ENCODE measurements at regions not wholly inside any gene's neighbourhood (a gene's known extent, or its start where the extent isn't known, plus 50 kb on each side); places are given as distances from the start of the nearest gene placed in this dataset.

DNA sequence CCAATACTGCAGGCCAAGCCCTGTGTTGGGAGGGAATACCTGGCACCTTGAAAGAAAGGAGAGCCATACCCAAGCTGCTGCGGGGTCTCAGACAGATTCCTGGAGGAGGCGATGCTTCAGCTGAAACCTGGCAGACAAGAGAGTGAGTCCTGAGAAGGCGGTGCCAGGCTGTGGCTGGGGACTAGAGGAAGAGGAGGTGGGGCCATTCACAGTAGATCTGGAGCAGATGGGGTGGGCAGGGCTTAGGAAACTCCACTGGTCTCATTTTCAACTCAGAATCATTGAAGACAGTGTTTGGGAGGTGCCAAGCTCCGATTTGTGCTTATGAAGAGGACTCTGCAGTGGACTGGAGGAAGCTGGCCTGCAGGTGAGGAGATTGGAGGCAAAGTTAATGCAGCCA is 236.3 kb upstream of the MKI67 start:
- no peak for DNase-seq (ENCODE audit: low read depth in 6 of 9, low spot score in 9 of 9)
- Histone ChIP-seq H3K9me3 (ENCODE audit: control insufficient read depth in 2 of 2, insufficient read depth in 1 of 2, low read length in 1 of 2) (no peaks in the 10 kb centered on the region), H3K27me3 (ENCODE audit: control insufficient read depth in 2 of 2, insufficient read depth in 1 of 2, low read length in 1 of 2) (no peaks in the 10 kb centered on the region), H3K36me3 (ENCODE audit: control insufficient read depth in 2 of 2, insufficient read depth in 2 of 2, low read length in 1 of 2) (no peaks in the 10 kb centered on the region), H3K4me1 (ENCODE audit: control insufficient read depth in 2 of 2, insufficient read depth in 2 of 2, low read length in 2 of 2) (no peaks in the 10 kb centered on the region), H3K4me3 (ENCODE audit: low read length in 2 of 2) (no peak overlapping the region), H3K27ac (ENCODE audit: low read depth in 1 of 2, low read length in 1 of 2) (no peak overlapping the region)
- WGBS, result 86% methylated on average over 4 of the region's 4 CpGs

GRCh38 chr10:128364631-128365030 is 238.4 kb upstream of the MKI67 start:
- Histone ChIP-seq H3K4me3 (ENCODE audit: low read length in 2 of 2) (no peak overlapping the region), H3K36me3 (ENCODE audit: control insufficient read depth in 2 of 2, insufficient read depth in 2 of 2, low read length in 1 of 2) (no peaks in the 10 kb centered on the region), H3K9me3 (ENCODE audit: control insufficient read depth in 2 of 2, insufficient read depth in 1 of 2, low read length in 1 of 2) (no peaks in the 10 kb centered on the region), H3K27me3 (ENCODE audit: control insufficient read depth in 2 of 2, insufficient read depth in 1 of 2, low read length in 1 of 2) (no peaks in the 10 kb centered on the region), H3K4me1 (ENCODE audit: control insufficient read depth in 2 of 2, insufficient read depth in 2 of 2, low read length in 2 of 2) (no peaks in the 10 kb centered on the region), H3K27ac (ENCODE audit: low read depth in 1 of 2, low read length in 1 of 2) (no peak overlapping the region)
- WGBS, result 70% methylated on average over 3 of the region's 3 CpGs
- no peak for DNase-seq (ENCODE audit: low read depth in 6 of 9, low spot score in 9 of 9)

GRCh38 chr10:128365156-128365725 is 239.0 kb upstream of the MKI67 start:
- no peak for DNase-seq (ENCODE audit: low read depth in 6 of 9, low spot score in 9 of 9)
- Histone ChIP-seq H3K9me3 (ENCODE audit: control insufficient read depth in 2 of 2, insufficient read depth in 1 of 2, low read length in 1 of 2) (no peaks in the 10 kb centered on the region), H3K4me1 (ENCODE audit: control insufficient read depth in 2 of 2, insufficient read depth in 2 of 2, low read length in 2 of 2) (no peaks in the 10 kb centered on the region), H3K36me3 (ENCODE audit: control insufficient read depth in 2 of 2, insufficient read depth in 2 of 2, low read length in 1 of 2) (no peaks in the 10 kb centered on the region), H3K27me3 (ENCODE audit: control insufficient read depth in 2 of 2, insufficient read depth in 1 of 2, low read length in 1 of 2) (no peaks in the 10 kb centered on the region), H3K27ac (ENCODE audit: low read depth in 1 of 2, low read length in 1 of 2) (no peak overlapping the region), H3K4me3 (ENCODE audit: low read length in 2 of 2) (no peak overlapping the region)
- WGBS, result 92% methylated on average over 17 of the region's 17 CpGs

DNA sequence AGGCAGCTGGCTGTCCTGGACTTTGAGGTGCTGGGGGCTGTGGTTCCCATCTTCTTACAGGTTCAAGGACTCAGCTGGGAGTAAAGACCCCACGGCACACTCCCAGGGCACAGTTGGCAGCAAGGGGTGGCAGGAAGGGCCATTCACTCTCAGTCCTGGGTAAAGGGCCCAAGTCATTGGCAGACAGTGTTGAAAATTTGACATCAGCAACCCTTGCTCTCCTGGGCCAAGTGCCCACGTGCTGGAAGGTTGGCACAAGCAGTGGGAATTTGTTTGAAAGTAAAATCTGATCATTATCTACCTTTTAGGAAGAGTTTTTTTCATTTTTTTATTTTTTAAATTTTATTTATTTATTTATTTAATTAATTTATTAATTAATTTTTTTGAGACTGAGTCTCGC is 241.6 kb upstream of the MKI67 start:
- no peak for DNase-seq (ENCODE audit: low read depth in 6 of 9, low spot score in 9 of 9)
- H3K36me3 ChIP-seq (ENCODE audit: control insufficient read depth in 2 of 2, insufficient read depth in 2 of 2, low read length in 1 of 2), result no peaks in the 10 kb centered on the region
- no peaks in the 10 kb centered on the region for H3K4me1 ChIP-seq (ENCODE audit: control insufficient read depth in 2 of 2, insufficient read depth in 2 of 2, low read length in 2 of 2)
- no peak overlapping the region for H3K4me3 ChIP-seq (ENCODE audit: low read length in 2 of 2)
- WGBS, result 93% methylated on average over 3 of the region's 3 CpGs
- no peaks in the 10 kb centered on the region for H3K9me3 ChIP-seq (ENCODE audit: control insufficient read depth in 2 of 2, insufficient read depth in 1 of 2, low read length in 1 of 2)
- H3K27ac ChIP-seq (ENCODE audit: low read depth in 1 of 2, low read length in 1 of 2), result no peak overlapping the region
- no peaks in the 10 kb centered on the region for H3K27me3 ChIP-seq (ENCODE audit: control insufficient read depth in 2 of 2, insufficient read depth in 1 of 2, low read length in 1 of 2)

- H3K36me3 ChIP-seq (ENCODE audit: control insufficient read depth in 2 of 2, insufficient read depth in 2 of 2, low read length in 1 of 2), result no peaks in the 10 kb centered on the region
- 94% methylated on average over 12 of the region's 12 CpGs for WGBS
- no peak overlapping the region for H3K4me3 ChIP-seq (ENCODE audit: low read length in 2 of 2)
- H3K9me3 ChIP-seq (ENCODE audit: control insufficient read depth in 2 of 2, insufficient read depth in 1 of 2, low read length in 1 of 2), result no peaks in the 10 kb centered on the region
- no peaks in the 10 kb centered on the region for H3K27me3 ChIP-seq (ENCODE audit: control insufficient read depth in 2 of 2, insufficient read depth in 1 of 2, low read length in 1 of 2)
- H3K27ac ChIP-seq (ENCODE audit: low read depth in 1 of 2, low read length in 1 of 2), result no peak overlapping the region
- H3K4me1 ChIP-seq (ENCODE audit: control insufficient read depth in 2 of 2, insufficient read depth in 2 of 2, low read length in 2 of 2), result no peaks in the 10 kb centered on the region
- DNase-seq (ENCODE audit: low read depth in 6 of 9, low spot score in 9 of 9), result no peak
These were observed 243.0 kb upstream of the MKI67 start for GRCh38 chr10:128369101-128369650.

DNA sequence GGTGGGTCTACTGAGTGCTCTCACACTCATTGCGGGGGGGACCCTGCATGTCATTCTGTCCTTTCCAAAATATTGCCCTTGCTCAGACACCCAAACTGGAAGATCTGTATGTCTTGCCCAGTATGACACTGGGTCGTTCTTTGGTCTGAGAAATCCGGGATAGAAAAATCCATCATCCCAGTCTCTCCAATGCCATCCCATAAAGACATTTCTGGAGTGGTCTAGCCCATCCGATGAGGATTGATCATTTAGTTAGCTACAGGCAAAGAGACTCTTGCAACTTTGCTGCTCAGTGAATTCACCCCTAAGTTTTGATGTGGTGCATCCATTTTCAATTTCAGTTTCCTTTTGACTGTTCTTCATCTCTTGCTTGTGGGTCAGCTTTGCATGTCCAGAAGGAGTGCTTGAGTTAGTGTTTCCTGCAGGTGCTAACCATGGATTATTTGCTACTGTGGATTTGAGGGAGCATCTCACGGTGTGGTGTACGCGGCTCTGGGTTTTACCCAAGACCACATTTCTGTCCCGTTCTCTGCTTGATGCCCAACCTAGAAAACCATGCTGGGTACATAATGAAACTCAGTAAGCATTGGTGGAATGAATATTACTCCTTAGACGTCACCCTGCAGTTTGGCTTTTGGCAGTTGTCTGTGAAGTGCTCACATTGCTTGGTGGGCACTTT is 247.0 kb upstream of the MKI67 start:
- Histone ChIP-seq H3K27ac (ENCODE audit: low read depth in 1 of 2, low read length in 1 of 2) (no peak overlapping the region), H3K9me3 (ENCODE audit: control insufficient read depth in 2 of 2, insufficient read depth in 1 of 2, low read length in 1 of 2) (no peaks in the 10 kb centered on the region), H3K27me3 (ENCODE audit: control insufficient read depth in 2 of 2, insufficient read depth in 1 of 2, low read length in 1 of 2) (no peaks in the 10 kb centered on the region), H3K36me3 (ENCODE audit: control insufficient read depth in 2 of 2, insufficient read depth in 2 of 2, low read length in 1 of 2) (no peaks in the 10 kb centered on the region), H3K4me1 (ENCODE audit: control insufficient read depth in 2 of 2, insufficient read depth in 2 of 2, low read length in 2 of 2) (no peaks in the 10 kb centered on the region), H3K4me3 (ENCODE audit: low read length in 2 of 2) (no peak overlapping the region)
- no peak for DNase-seq (ENCODE audit: low read depth in 6 of 9, low spot score in 9 of 9)
- WGBS, result 91% methylated on average over 9 of the region's 9 CpGs

DNA sequence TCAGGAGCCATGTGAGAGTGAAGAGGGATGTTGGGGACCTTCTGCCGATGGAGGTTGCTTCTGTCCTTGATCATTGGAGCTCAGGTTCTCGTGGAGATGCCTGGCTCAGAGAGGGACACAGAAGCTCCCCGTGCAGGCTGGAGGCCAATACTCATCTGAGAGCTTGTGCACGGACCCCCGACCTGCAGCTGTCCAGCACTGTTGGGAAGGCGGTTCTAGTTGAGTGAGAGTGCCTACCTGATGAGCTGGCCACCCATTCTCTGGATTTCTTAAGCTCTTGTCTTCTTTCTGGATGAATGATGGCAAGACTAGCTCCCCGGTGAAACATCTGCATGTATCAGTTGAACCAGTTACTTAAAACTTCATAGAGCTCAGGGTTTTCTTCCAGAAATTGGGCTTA is 247.6 kb upstream of the MKI67 start:
- 90% methylated on average over 7 of the region's 7 CpGs for WGBS

DNA sequence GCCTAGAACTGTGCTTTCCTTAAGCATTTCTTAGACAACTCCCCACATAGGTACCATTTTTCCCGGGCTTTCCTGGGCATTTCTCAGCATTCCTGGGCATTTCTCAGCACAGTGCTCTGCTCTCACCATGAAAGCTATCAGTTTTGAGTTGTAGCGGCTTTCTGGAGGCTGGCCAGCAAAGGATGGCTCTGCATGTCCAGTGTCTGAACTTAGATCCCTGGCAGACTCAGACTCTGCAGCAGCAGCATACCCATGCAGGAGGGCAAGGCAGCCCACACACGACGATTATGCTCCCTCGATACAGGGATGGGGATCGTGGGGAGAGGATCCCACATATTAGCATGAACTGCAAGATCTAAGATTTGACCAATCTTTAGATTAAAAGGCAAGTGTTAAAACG is 248.9 kb upstream of the MKI67 start:
- DNase-seq (ENCODE audit: low read depth in 6 of 9, low spot score in 9 of 9), result no peak
- H3K27me3 ChIP-seq (ENCODE audit: control insufficient read depth in 2 of 2, insufficient read depth in 1 of 2, low read length in 1 of 2), result no peaks in the 10 kb centered on the region
- H3K36me3 ChIP-seq (ENCODE audit: control insufficient read depth in 2 of 2, insufficient read depth in 2 of 2, low read length in 1 of 2), result no peaks in the 10 kb centered on the region
- H3K4me3 ChIP-seq (ENCODE audit: low read length in 2 of 2), result no peak overlapping the region
- no peak overlapping the region for H3K27ac ChIP-seq (ENCODE audit: low read depth in 1 of 2, low read length in 1 of 2)
- WGBS, result 81% methylated on average over 7 of the region's 7 CpGs
- H3K9me3 ChIP-seq (ENCODE audit: control insufficient read depth in 2 of 2, insufficient read depth in 1 of 2, low read length in 1 of 2), result no peaks in the 10 kb centered on the region
- H3K4me1 ChIP-seq (ENCODE audit: control insufficient read depth in 2 of 2, insufficient read depth in 2 of 2, low read length in 2 of 2), result no peaks in the 10 kb centered on the region

More for the DNA sequence above, 247.6 kb upstream of the MKI67 start:
- Histone ChIP-seq H3K36me3 (ENCODE audit: control insufficient read depth in 2 of 2, insufficient read depth in 2 of 2, low read length in 1 of 2) (no peaks in the 10 kb centered on the region), H3K4me1 (ENCODE audit: control insufficient read depth in 2 of 2, insufficient read depth in 2 of 2, low read length in 2 of 2) (no peaks in the 10 kb centered on the region), H3K9me3 (ENCODE audit: control insufficient read depth in 2 of 2, insufficient read depth in 1 of 2, low read length in 1 of 2) (no peaks in the 10 kb centered on the region), H3K27ac (ENCODE audit: low read depth in 1 of 2, low read length in 1 of 2) (no peak overlapping the region), H3K4me3 (ENCODE audit: low read length in 2 of 2) (no peak overlapping the region), H3K27me3 (ENCODE audit: control insufficient read depth in 2 of 2, insufficient read depth in 1 of 2, low read length in 1 of 2) (no peaks in the 10 kb centered on the region)
- no peak for DNase-seq (ENCODE audit: low read depth in 6 of 9, low spot score in 9 of 9)

DNA sequence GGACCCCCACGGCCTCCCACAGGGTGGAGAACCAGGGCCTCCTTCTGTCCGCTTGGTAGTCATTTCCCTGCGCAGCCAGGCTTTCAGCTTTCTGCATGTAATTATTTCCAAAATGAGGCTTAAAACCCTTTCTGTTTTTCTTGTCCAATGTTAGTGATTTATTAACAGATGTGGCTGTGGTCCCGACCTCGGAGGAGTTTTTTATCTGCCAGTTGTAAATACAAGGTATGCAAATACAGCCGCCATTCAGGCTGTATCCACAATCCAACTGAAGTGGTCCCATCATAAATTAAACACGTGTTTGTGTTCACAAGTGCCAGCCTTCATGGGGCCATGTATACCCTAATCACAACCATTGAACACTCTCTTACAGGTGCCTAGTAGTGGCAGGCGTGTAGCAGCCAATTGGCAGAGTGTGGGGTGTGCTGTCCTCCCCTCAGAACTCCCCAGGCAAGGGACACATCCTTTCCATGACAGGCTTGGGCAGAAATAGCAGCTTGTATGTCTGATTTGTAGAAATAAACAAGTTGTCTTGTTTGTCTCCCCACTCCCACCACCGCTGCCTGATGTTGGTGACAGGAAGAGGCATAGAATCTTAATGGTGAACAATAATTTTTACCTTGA is 251.3 kb upstream of the MKI67 start:
- Histone ChIP-seq H3K36me3 (ENCODE audit: control insufficient read depth in 2 of 2, insufficient read depth in 2 of 2, low read length in 1 of 2) (no peaks in the 10 kb centered on the region), H3K4me3 (ENCODE audit: low read length in 2 of 2) (no peak overlapping the region), H3K9me3 (ENCODE audit: control insufficient read depth in 2 of 2, insufficient read depth in 1 of 2, low read length in 1 of 2) (no peaks in the 10 kb centered on the region), H3K27ac (ENCODE audit: low read depth in 1 of 2, low read length in 1 of 2) (no peak overlapping the region), H3K27me3 (ENCODE audit: control insufficient read depth in 2 of 2, insufficient read depth in 1 of 2, low read length in 1 of 2) (no peaks in the 10 kb centered on the region), H3K4me1 (ENCODE audit: control insufficient read depth in 2 of 2, insufficient read depth in 2 of 2, low read length in 2 of 2) (no peaks in the 10 kb centered on the region)
- no peak for DNase-seq (ENCODE audit: low read depth in 6 of 9, low spot score in 9 of 9)
- WGBS, result 89% methylated on average over 9 of the region's 9 CpGs

Data from thymus (tissue), 11 donors.